Parathyroid adenoma (tissue), 2 donors: ENCODE measurements at regions not wholly inside any gene's neighbourhood (a gene's known extent, or its start where the extent isn't known, plus 50 kb on each side); places are given as distances from the start of the nearest gene placed in this dataset.

ENCODE experiments used
- H2AFZ ChIP-seq: fragments of 300-600 bp; sonication (generic); one replicate; pipeline ENCODE4 v1.7.0; 2017; ENCODE audit warnings: antibody characterized with exemption, mild to moderate bottlenecking
- H3K27ac ChIP-seq: fragments of 300-600 bp; sonication (generic); one replicate; pipeline ENCODE4 v1.7.0; 2017
- H3K27me3 ChIP-seq: fragments of 300-600 bp; sonication (generic); one replicate; pipeline ENCODE4 v1.7.0; 2017; ENCODE audit warnings: low read length; ENCODE audit not compliant: control insufficient read depth, insufficient read depth
- H3K36me3 ChIP-seq: fragments of 300-600 bp; sonication (generic); one replicate; pipeline ENCODE4 v1.7.0; 2017; ENCODE audit warnings: low read length; ENCODE audit not compliant: control insufficient read depth, insufficient read depth
- H3K4me1 ChIP-seq: fragments of 300-600 bp; sonication (generic); one replicate; pipeline ENCODE4 v1.7.0; 2017; ENCODE audit warnings: control low read depth
- H3K4me2 ChIP-seq: fragments of 300-600 bp; sonication (generic); one replicate; pipeline ENCODE4 v1.7.0; 2017; ENCODE audit warnings: low read length
- H3K4me3 ChIP-seq: fragments of 300-600 bp; sonication (generic); one replicate; pipeline ENCODE4 v1.7.0; 2017; ENCODE audit warnings: low read depth, low read length
- H3K79me2 ChIP-seq: fragments of 300-600 bp; sonication (generic); one replicate; pipeline ENCODE4 v1.7.0; 2017; ENCODE audit warnings: control low read depth
- H3K9ac ChIP-seq: fragments of 300-600 bp; sonication (generic); one replicate; pipeline ENCODE4 v1.7.0; 2017; ENCODE audit warnings: mild to moderate bottlenecking
- H3K9me3 ChIP-seq: fragments of 300-600 bp; sonication (generic); one replicate; pipeline ENCODE4 v1.7.0; 2017; ENCODE audit warnings: low read length; ENCODE audit not compliant: control insufficient read depth
- CTCF ChIP-seq: fragments of 300-600 bp; sonication (generic); IDR thresholded peaks from one replicate; pipeline ENCODE4 v1.7.0; 2017; ENCODE audit warnings: antibody characterized with exemption, mild to moderate bottlenecking
- donor health status: primary hyperparathyroidism.

GRCh38 chr14:105865904-105866840, 339.8 kb downstream of the TMEM121 start:
- H3K4me3 ChIP-seq: no peak overlapping the region
- no peak overlapping the region for H2AFZ ChIP-seq
- no peaks in the 10 kb centered on the region for H3K9me3 ChIP-seq
- H3K9ac ChIP-seq: no peak overlapping the region
- H3K4me1 ChIP-seq: no peaks in the 10 kb centered on the region
- no peaks in the 10 kb centered on the region for H3K79me2 ChIP-seq
- no peaks in the 10 kb centered on the region for H3K27me3 ChIP-seq
- no peak overlapping the region for H3K4me2 ChIP-seq
- no peak overlapping the region for H3K27ac ChIP-seq
- TF ChIP-seq CTCF: no peak
- no peaks in the 10 kb centered on the region for H3K36me3 ChIP-seq

- no peaks in the 10 kb centered on the region for H3K4me1 ChIP-seq
- TF ChIP-seq CTCF: no peak
- no peaks in the 10 kb centered on the region for H3K36me3 ChIP-seq
- H3K79me2 ChIP-seq: no peaks in the 10 kb centered on the region
- H2AFZ ChIP-seq: no peak overlapping the region
- H3K27ac ChIP-seq: no peak overlapping the region
- H3K4me3 ChIP-seq: no peak overlapping the region
- no peak overlapping the region for H3K4me2 ChIP-seq
- no peaks in the 10 kb centered on the region for H3K9me3 ChIP-seq
- no peak overlapping the region for H3K9ac ChIP-seq
- H3K27me3 ChIP-seq: no peaks in the 10 kb centered on the region
Measured at GRCh38 chr14:105866841-105867321, 340.5 kb downstream of the TMEM121 start.

GRCh38 chr14:105867961-105868599, 341.7 kb downstream of the TMEM121 start:
- Histone ChIP-seq H3K4me2 (no peak overlapping the region), H3K9ac (no peak overlapping the region), H3K27me3 (no peaks in the 10 kb centered on the region), H3K36me3 (no peaks in the 10 kb centered on the region), H3K27ac (no peak overlapping the region), H2AFZ (no peak overlapping the region), H3K4me3 (no peak overlapping the region), H3K79me2 (no peaks in the 10 kb centered on the region), H3K4me1 (no peaks in the 10 kb centered on the region), H3K9me3 (no peaks in the 10 kb centered on the region)
- no peak for TF ChIP-seq CTCF

GRCh38 chr14:105871590-105871989, 345.2 kb downstream of the TMEM121 start:
- Histone ChIP-seq H2AFZ (no peak overlapping the region), H3K36me3 (no peaks in the 10 kb centered on the region), H3K9me3 (no peaks in the 10 kb centered on the region), H3K4me2 (no peak overlapping the region), H3K4me3 (no peak overlapping the region), H3K27ac (no peak overlapping the region), H3K9ac (no peak overlapping the region), H3K4me1 (no peaks in the 10 kb centered on the region), H3K27me3 (no peaks in the 10 kb centered on the region), H3K79me2 (no peaks in the 10 kb centered on the region)
- TF ChIP-seq CTCF: no peak
